ENCODE measurements at regions not wholly inside any gene's neighbourhood (a gene's known extent, or its start where the extent isn't known, plus 50 kb on each side); places are given as distances from the start of the nearest gene placed in this dataset.

GRCh38 chr12:96098631-96099030 lies 63.2 kb upstream of the LTA4H start:
- no peak overlapping the region for H3K4me2 ChIP-seq (ENCODE audit: low read length)
- H3K27ac ChIP-seq: no peak overlapping the region
- no peaks in the 10 kb centered on the region for H3K79me2 ChIP-seq
- H3K36me3 ChIP-seq (ENCODE audit: control insufficient read depth, insufficient read depth, low read length): no peaks in the 10 kb centered on the region
- H3K9ac ChIP-seq: no peak overlapping the region
- no peak overlapping the region for H2AFZ ChIP-seq
- H3K9me3 ChIP-seq (ENCODE audit: control insufficient read depth, low read length): no peaks in the 10 kb centered on the region
- no peaks in the 10 kb centered on the region for H3K4me1 ChIP-seq
- H3K4me3 ChIP-seq (ENCODE audit: low read depth, low read length): no peak overlapping the region
- TF ChIP-seq CTCF (IDR thresholded peaks at IDR 0.05): no peak
- no peaks in the 10 kb centered on the region for H3K27me3 ChIP-seq (ENCODE audit: control insufficient read depth, insufficient read depth, low read length)

GRCh38 chr12:96099421-96099820 lies 64.0 kb upstream of the LTA4H start:
- H3K4me2 ChIP-seq (ENCODE audit: low read length): no peak overlapping the region
- H3K79me2 ChIP-seq: no peaks in the 10 kb centered on the region
- H3K27ac ChIP-seq: no peak overlapping the region
- H2AFZ ChIP-seq: no peak overlapping the region
- no peaks in the 10 kb centered on the region for H3K9me3 ChIP-seq (ENCODE audit: control insufficient read depth, low read length)
- no peaks in the 10 kb centered on the region for H3K27me3 ChIP-seq (ENCODE audit: control insufficient read depth, insufficient read depth, low read length)
- TF ChIP-seq CTCF (IDR thresholded peaks at IDR 0.05): no peak
- H3K4me3 ChIP-seq (ENCODE audit: low read depth, low read length): no peak overlapping the region
- no peaks in the 10 kb centered on the region for H3K36me3 ChIP-seq (ENCODE audit: control insufficient read depth, insufficient read depth, low read length)
- H3K4me1 ChIP-seq: no peaks in the 10 kb centered on the region
- no peak overlapping the region for H3K9ac ChIP-seq

GRCh38 chr12:96099986-96100385 lies 64.6 kb upstream of the LTA4H start:
- H3K9me3 ChIP-seq (ENCODE audit: control insufficient read depth, low read length): no peaks in the 10 kb centered on the region
- TF ChIP-seq CTCF (IDR thresholded peaks at IDR 0.05): no peak

GRCh38 chr12:96101806-96102205 lies 66.4 kb upstream of the LTA4H start:
- TF ChIP-seq CTCF (IDR thresholded peaks at IDR 0.05): no peak
- no peak overlapping the region for H3K4me3 ChIP-seq (ENCODE audit: low read depth, low read length)
- H3K79me2 ChIP-seq: no peaks in the 10 kb centered on the region
- no peaks in the 10 kb centered on the region for H3K9me3 ChIP-seq (ENCODE audit: control insufficient read depth, low read length)
- no peaks in the 10 kb centered on the region for H3K4me1 ChIP-seq
- no peaks in the 10 kb centered on the region for H3K36me3 ChIP-seq (ENCODE audit: control insufficient read depth, insufficient read depth, low read length)
- no peak overlapping the region for H2AFZ ChIP-seq
- no peaks in the 10 kb centered on the region for H3K27me3 ChIP-seq (ENCODE audit: control insufficient read depth, insufficient read depth, low read length)
- H3K9ac ChIP-seq: no peak overlapping the region
- H3K27ac ChIP-seq: no peak overlapping the region
- no peak overlapping the region for H3K4me2 ChIP-seq (ENCODE audit: low read length)

More at GRCh38 chr12:96099986-96100385, 64.6 kb upstream of the LTA4H start:
- Histone ChIP-seq H3K79me2 (no peaks in the 10 kb centered on the region), H3K4me1 (no peaks in the 10 kb centered on the region), H2AFZ (no peak overlapping the region), H3K4me2 (ENCODE audit: low read length) (no peak overlapping the region), H3K9ac (no peak overlapping the region), H3K4me3 (ENCODE audit: low read depth, low read length) (no peak overlapping the region), H3K27me3 (ENCODE audit: control insufficient read depth, insufficient read depth, low read length) (no peaks in the 10 kb centered on the region), H3K27ac (no peak overlapping the region), H3K36me3 (ENCODE audit: control insufficient read depth, insufficient read depth, low read length) (no peaks in the 10 kb centered on the region)

- no peaks in the 10 kb centered on the region for H3K36me3 ChIP-seq (ENCODE audit: control insufficient read depth, insufficient read depth, low read length)
- H3K4me1 ChIP-seq: no peaks in the 10 kb centered on the region
- H3K9ac ChIP-seq: no peak overlapping the region
- H3K9me3 ChIP-seq (ENCODE audit: control insufficient read depth, low read length): no peaks in the 10 kb centered on the region
- no peak overlapping the region for H2AFZ ChIP-seq
- no peaks in the 10 kb centered on the region for H3K79me2 ChIP-seq
- H3K27ac ChIP-seq: no peak overlapping the region
- H3K4me3 ChIP-seq (ENCODE audit: low read depth, low read length): no peak overlapping the region
- TF ChIP-seq CTCF (IDR thresholded peaks at IDR 0.05): no peak
- H3K27me3 ChIP-seq (ENCODE audit: control insufficient read depth, insufficient read depth, low read length): no peaks in the 10 kb centered on the region
- H3K4me2 ChIP-seq (ENCODE audit: low read length): no peak overlapping the region
Measured at GRCh38 chr12:96103067-96103644, 67.8 kb upstream of the LTA4H start.

All from parathyroid adenoma (tissue), 2 donors.